B cell (primary cell): ENCODE measurements at regions not wholly inside any gene's neighbourhood (a gene's known extent, or its start where the extent isn't known, plus 50 kb on each side); places are given as distances from the start of the nearest gene placed in this dataset.

Source experiments
- ATAC-seq: fragments of 200-7000 bp; cut with Tn5 transposase; one replicate; pipeline ENCODE4 v1.10.0; 2021; ENCODE audit warnings: low read depth, mild to moderate bottlenecking, moderate number of reproducible peaks, moderate library complexity
- CTCF ChIA-PET: fragments of 350-600 bp; sonication (Branson Sonifier 250); formaldehyde crosslinking; loops from one replicate; lab custom pipeline; 2021; ENCODE audit warnings: antibody characterized with exemption, inconsistent platforms; lab: Charles Lee
- POLR2A ChIA-PET: fragments of 350-600 bp; sonication (Branson Sonifier 250); formaldehyde crosslinking; loops from one replicate; lab custom pipeline; 2021; ENCODE audit warnings: antibody characterized with exemption; lab: Charles Lee
- DNase-seq: peaks from one replicate; pipeline ENCODE4 v3.0.0; 2013
- H2AFZ ChIP-seq: 2 replicates; pipeline ENCODE4 v1.6.1; 2012; ENCODE audit warnings: mild to moderate bottlenecking, low read depth, low read length; ENCODE audit not compliant: insufficient read depth, poor library complexity, severe bottlenecking
- H3K27ac ChIP-seq, 2 donors: 1 replicate in 1 of 2; 2 replicates in 1 of 2; pipeline ENCODE4 v1.5.1; 2012 to 2013; ENCODE audit warnings: low read length in 2 of 2, mild to moderate bottlenecking in 2 of 2, moderate library complexity in 1 of 2
- H3K27me3 ChIP-seq, 4 experiments: fragments of 200-600 bp in 1 of 4; sonication (generic) in 1 of 4; replicated peaks in 1 of 4; 1 replicate in 2 of 4; 2 replicates in 2 of 4; pipeline versions ENCODE4 v1.6.1 to v1.7.0; 2013 to 2016; ENCODE audit warnings: low read length in 3 of 4, mild to moderate bottlenecking in 2 of 4, mixed read lengths in 1 of 4, moderate library complexity in 1 of 4; ENCODE audit not compliant: insufficient read depth in 4 of 4, control insufficient read depth in 3 of 4; ENCODE audit errors: control extremely low read depth in 1 of 4
- H3K36me3 ChIP-seq, 2 experiments: replicated peaks in 1 of 2; 1 replicate in 1 of 2; 2 replicates in 1 of 2; pipeline versions ENCODE4 v1.6.1 to v1.7.1; 2013; ENCODE audit warnings: low read length in 1 of 2; ENCODE audit not compliant: insufficient read depth in 2 of 2, control insufficient read depth in 1 of 2; ENCODE audit errors: control extremely low read depth in 1 of 2, extremely low read depth in 1 of 2
- H3K4me1 ChIP-seq, 2 donors: fragments of 200-600 bp in 1 of 2; sonication (generic) in 1 of 2; 1 replicate in 1 of 2; 2 replicates in 1 of 2; pipeline versions ENCODE4 v1.5.1 to v1.6.1; 2013 to 2017; ENCODE audit warnings: low read length in 2 of 2; ENCODE audit not compliant: control insufficient read depth in 2 of 2, insufficient read depth in 2 of 2
- H3K4me2 ChIP-seq: replicated peaks from 2 replicates; pipeline ENCODE3; 2012; ENCODE audit warnings: mild to moderate bottlenecking, low read depth, low read length; ENCODE audit not compliant: poor library complexity, severe bottlenecking
- H3K4me3 ChIP-seq, 5 experiments: fragments of 200-600 bp in 1 of 5; sonication (generic) in 1 of 5; 1 replicate in 3 of 5; 2 replicates in 2 of 5; pipeline versions ENCODE4 v1.5.1 to v1.7.0; 2011 to 2016; ENCODE audit warnings: low read length in 4 of 5, mild to moderate bottlenecking in 4 of 5, low read depth in 2 of 5, control low read depth in 1 of 5, moderate library complexity in 1 of 5; ENCODE audit not compliant: insufficient read depth in 1 of 5; ENCODE audit errors: control extremely low read depth in 1 of 5, extremely low read depth in 1 of 5
- H3K79me2 ChIP-seq: fragments of 200-600 bp; sonication (generic); one replicate; pipeline ENCODE4 v1.6.0; 2016; ENCODE audit warnings: low read length; ENCODE audit not compliant: control insufficient read depth, insufficient read depth
- H3K9ac ChIP-seq: fragments of 200-600 bp; sonication (generic); 2 replicates; pipeline ENCODE4 v1.6.1; 2017; ENCODE audit warnings: mild to moderate bottlenecking, low read length, moderate library complexity
- H3K9me3 ChIP-seq, 3 donors: one replicate each; pipeline versions ENCODE4 v1.6.1 to v1.7.1; 2013; ENCODE audit warnings: low read length in 2 of 3; ENCODE audit not compliant: control insufficient read depth in 2 of 3, insufficient read depth in 1 of 3; ENCODE audit errors: control extremely low read depth in 1 of 3
- H4K20me1 ChIP-seq: 2 replicates; pipeline ENCODE4 v1.6.0; 2012; ENCODE audit warnings: mild to moderate bottlenecking, low read length; ENCODE audit not compliant: insufficient read depth, control insufficient read depth, poor library complexity, severe bottlenecking
- H3K27ac Mint-ChIP-seq: one replicate; pipeline ENCODE4 v1.8.0; 2021; ENCODE audit warnings: mixed read lengths
- H3K27me3 Mint-ChIP-seq: one replicate; pipeline ENCODE4 v1.8.0; 2021; ENCODE audit warnings: mixed read lengths
- H3K4me1 Mint-ChIP-seq: one replicate; pipeline ENCODE4 v1.8.0; 2021; ENCODE audit warnings: mixed read lengths
- H3K4me3 Mint-ChIP-seq: one replicate; pipeline ENCODE4 v1.8.0; 2021; ENCODE audit warnings: mixed read lengths
- H3K9me3 Mint-ChIP-seq: one replicate; pipeline ENCODE4 v1.8.0; 2022; ENCODE audit warnings: mixed read lengths; ENCODE audit not compliant: insufficient read depth
- EZH2 ChIP-seq: IDR thresholded peaks from 2 replicates; pipeline ENCODE4 v1.6.1; 2012; ENCODE audit warnings: borderline replicate concordance, low read depth, mild to moderate bottlenecking, moderate library complexity, low read length; ENCODE audit not compliant: insufficient read depth, poor library complexity, severe bottlenecking
- WGBS: methylation state at CpG from one replicate; pipeline ENCODE4 v1.1.5; 2013; ENCODE audit warnings: missing lambda C conversion rate; ENCODE audit not compliant: insufficient coverage; 5-methylcytosine and 5-hydroxymethylcytosine counted together
- intact Hi-C: fragments of 100-400 bp; cut with micrococcal nuclease; formaldehyde crosslinking; loops from one replicate; pipeline ENCODE4 v1.10.0; 2022
- TF ChIP-seq, protein P1 (sequence below): fragments of 200-600 bp; IDR thresholded peaks from one replicate; pipeline ENCODE4 v1.8.0; 2022; ENCODE audit warnings: antibody characterized with exemption, mild to moderate bottlenecking

DNA sequence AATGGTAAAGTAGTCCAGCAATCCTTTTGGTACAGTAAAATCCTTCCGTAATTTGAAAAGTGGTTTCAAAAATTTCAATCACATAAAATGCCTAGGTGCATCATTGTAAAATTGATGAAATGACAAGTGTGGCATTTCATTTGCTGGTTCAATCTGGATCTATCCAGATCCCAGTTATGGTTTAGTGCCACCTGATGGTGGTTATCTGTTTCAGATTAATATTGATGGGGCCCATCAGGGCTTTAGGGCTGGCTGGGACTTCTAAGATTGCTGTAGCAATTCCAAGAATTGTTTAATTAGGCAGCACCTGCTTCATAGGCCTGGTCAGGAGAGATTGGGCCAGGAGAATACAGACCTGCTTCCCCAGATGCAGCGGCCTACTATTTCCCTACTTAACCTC is 55.5 kb upstream of the PIK3C3 start:
- ChIA-PET POLR2A (no interaction called here), CTCF (interaction anchor here (1.0 to 2.1 kb wide), 2 partner anchors 9 to 10 kb away, joined by 3 to 7 read pairs; no protein-coding TSS in a partner anchor)
- no peak overlapping the region for H3K27ac ChIP-seq
- peaks cover 6% of the 10 kb centered on the region for H3K9me3 Mint-ChIP-seq
- H3K36me3 ChIP-seq, result no peaks in the 10 kb centered on the region
- H3K9me3 ChIP-seq, result peaks cover 0 to 6% (median 0%) of the 10 kb centered on the region in 3 donors
- H2AFZ ChIP-seq, result no peak overlapping the region
- TF ChIP-seq EZH2, result no peak
- TF ChIP-seq, protein P1, sequence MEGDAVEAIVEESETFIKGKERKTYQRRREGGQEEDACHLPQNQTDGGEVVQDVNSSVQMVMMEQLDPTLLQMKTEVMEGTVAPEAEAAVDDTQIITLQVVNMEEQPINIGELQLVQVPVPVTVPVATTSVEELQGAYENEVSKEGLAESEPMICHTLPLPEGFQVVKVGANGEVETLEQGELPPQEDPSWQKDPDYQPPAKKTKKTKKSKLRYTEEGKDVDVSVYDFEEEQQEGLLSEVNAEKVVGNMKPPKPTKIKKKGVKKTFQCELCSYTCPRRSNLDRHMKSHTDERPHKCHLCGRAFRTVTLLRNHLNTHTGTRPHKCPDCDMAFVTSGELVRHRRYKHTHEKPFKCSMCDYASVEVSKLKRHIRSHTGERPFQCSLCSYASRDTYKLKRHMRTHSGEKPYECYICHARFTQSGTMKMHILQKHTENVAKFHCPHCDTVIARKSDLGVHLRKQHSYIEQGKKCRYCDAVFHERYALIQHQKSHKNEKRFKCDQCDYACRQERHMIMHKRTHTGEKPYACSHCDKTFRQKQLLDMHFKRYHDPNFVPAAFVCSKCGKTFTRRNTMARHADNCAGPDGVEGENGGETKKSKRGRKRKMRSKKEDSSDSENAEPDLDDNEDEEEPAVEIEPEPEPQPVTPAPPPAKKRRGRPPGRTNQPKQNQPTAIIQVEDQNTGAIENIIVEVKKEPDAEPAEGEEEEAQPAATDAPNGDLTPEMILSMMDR, result no peak
- intact Hi-C loops, result no loop called here
- H3K79me2 ChIP-seq, result no peaks in the 10 kb centered on the region
- H3K9ac ChIP-seq, result no peak overlapping the region
- no peak overlapping the region for H3K4me3 ChIP-seq
- ATAC-seq (no peak), DNase-seq (no peak)
- no peak overlapping the region for H3K27ac Mint-ChIP-seq
- no peaks in the 10 kb centered on the region for H4K20me1 ChIP-seq
- no peaks in the 10 kb centered on the region for H3K4me1 ChIP-seq
- no peak overlapping the region for H3K4me2 ChIP-seq
- no CpG with 5 or more reads among the region's 2 CpGs for WGBS
- no peaks in the 10 kb centered on the region for H3K4me1 Mint-ChIP-seq
- H3K27me3 Mint-ChIP-seq, result peaks cover 3% of the 10 kb centered on the region
- H3K27me3 ChIP-seq, result no peaks in the 10 kb centered on the region
- H3K4me3 Mint-ChIP-seq, result no peak overlapping the region

DNA sequence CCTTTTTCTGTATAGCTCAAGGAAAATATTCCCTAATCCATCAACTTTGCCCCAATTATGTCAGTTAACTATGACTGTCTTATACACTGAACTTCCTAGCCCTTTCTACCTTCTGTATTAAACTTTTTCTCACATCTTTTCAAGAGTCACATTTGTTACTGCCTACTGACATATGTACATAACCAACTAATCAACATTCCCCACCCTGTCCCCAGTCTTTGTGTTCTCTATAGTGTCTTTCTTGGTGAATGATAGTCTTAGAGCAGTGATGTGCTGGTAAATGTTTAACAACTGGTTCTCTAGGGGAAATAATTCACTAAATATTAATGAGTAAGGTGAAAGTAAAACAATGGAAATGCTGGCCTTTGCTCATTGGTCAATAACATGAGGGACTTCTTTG is 61.6 kb upstream of the PIK3C3 start:
- POLR2A ChIA-PET, result no interaction called here
- H3K27ac ChIP-seq, result no peak overlapping the region
- no peak overlapping the region for H3K4me3 ChIP-seq
- Mint-ChIP-seq H3K27ac (no peak overlapping the region), H3K27me3 (peaks cover 6% of the 10 kb centered on the region), H3K4me1 (no peaks in the 10 kb centered on the region), H3K9me3 (peaks cover 6% of the 10 kb centered on the region), H3K4me3 (no peak overlapping the region)
- intact Hi-C loops, result no loop called here
- H3K9me3 ChIP-seq, result peaks cover 0 to 6% (median 0%) of the 10 kb centered on the region in 3 donors
- H3K4me2 ChIP-seq, result no peak overlapping the region
- H3K4me1 ChIP-seq, result no peaks in the 10 kb centered on the region
- H3K79me2 ChIP-seq, result no peaks in the 10 kb centered on the region
- H3K27me3 ChIP-seq, result no peaks in the 10 kb centered on the region
- no peaks in the 10 kb centered on the region for H3K36me3 ChIP-seq
- no peak for ATAC-seq
- DNase-seq, result no peak
- no peak overlapping the region for H2AFZ ChIP-seq
- CTCF ChIA-PET, result interaction anchor here (1.7 to 3.3 kb wide), 2 partner anchors 11 to 15 kb away, joined by 5 to 22 read pairs; no protein-coding TSS in a partner anchor
- TF ChIP-seq, protein P1, result no peak
- no peak overlapping the region for H3K9ac ChIP-seq
- no peaks in the 10 kb centered on the region for H4K20me1 ChIP-seq
